Esophagus muscularis mucosa (tissue), 4 donors: ENCODE measurements at regions not wholly inside any gene's neighbourhood (a gene's known extent, or its start where the extent isn't known, plus 50 kb on each side); places are given as distances from the start of the nearest gene placed in this dataset.

Experiments
- DNase-seq: peaks from one replicate; pipeline ENCODE4 v3.0.0-alpha.2; 2017; ENCODE audit errors: extremely low spot score
- H3K27ac ChIP-seq, 4 donors: fragments of 200-600 bp; sonication (generic); replicated peaks in 1 of 4; 1 replicate in 3 of 4; 2 replicates in 1 of 4; pipeline ENCODE4 v1.5.1; 2016 to 2019; ENCODE audit warnings: mild to moderate bottlenecking in 1 of 4
- H3K27me3 ChIP-seq, 4 donors: fragments of 200-600 bp; sonication (generic); one replicate each; pipeline versions ENCODE4 v1.5.1 to v1.6.0; 2016 to 2019
- H3K36me3 ChIP-seq, 4 donors: fragments of 200-600 bp; sonication (generic); one replicate each; pipeline ENCODE4 v1.5.1; 2016 to 2019
- H3K4me1 ChIP-seq, 4 donors: fragments of 200-600 bp; sonication (generic); one replicate each; pipeline ENCODE4 v1.5.1; 2016 to 2019
- H3K4me3 ChIP-seq, 4 donors: fragments of 200-600 bp; sonication (generic); 1 replicate in 2 of 4; 2 replicates in 2 of 4; pipeline ENCODE4 v1.5.1; 2016 to 2019; ENCODE audit warnings: mild to moderate bottlenecking in 4 of 4, moderate library complexity in 1 of 4
- H3K9me3 ChIP-seq, 4 donors: fragments of 200-600 bp; sonication (generic); 1 replicate in 3 of 4; 2 replicates in 1 of 4; pipeline ENCODE4 v1.5.1; 2016 to 2019
- CTCF ChIP-seq, 3 experiments: fragments of 200-600 bp in 2 of 3; fragments of 450-650 bp in 1 of 3; sonication (generic) in 2 of 3; IDR thresholded peaks; one replicate each; pipeline ENCODE4 v1.5.1; 2017 to 2019; ENCODE audit warnings: antibody characterized with exemption in 3 of 3, mild to moderate bottlenecking in 2 of 3, moderate library complexity in 1 of 3
- EP300 ChIP-seq: sonication (generic); formaldehyde crosslinking; IDR thresholded peaks from one replicate; pipeline ENCODE4 v1.6.1; 2017; ENCODE audit warnings: antibody characterized with exemption
- POLR2A ChIP-seq: fragments of 450-650 bp; IDR thresholded peaks from one replicate; pipeline ENCODE4 v1.6.1; 2017; ENCODE audit warnings: antibody characterized with exemption, moderate library complexity, mild to moderate bottlenecking, low read depth
- POLR2AphosphoS5 ChIP-seq, 2 donors: sonication (generic); formaldehyde crosslinking; IDR thresholded peaks; one replicate each; pipeline ENCODE4 v1.6.1; 2017; ENCODE audit warnings: antibody characterized with exemption in 2 of 2
- WGBS: methylation state at CpG from one replicate; pipeline ENCODE4 v1.1.5; 2018; 5-methylcytosine and 5-hydroxymethylcytosine counted together
- intact Hi-C: fragments of 100-400 bp; cut with DNase I; formaldehyde crosslinking; loops from one replicate; pipeline ENCODE4 v1.15.1; 2023

DNA sequence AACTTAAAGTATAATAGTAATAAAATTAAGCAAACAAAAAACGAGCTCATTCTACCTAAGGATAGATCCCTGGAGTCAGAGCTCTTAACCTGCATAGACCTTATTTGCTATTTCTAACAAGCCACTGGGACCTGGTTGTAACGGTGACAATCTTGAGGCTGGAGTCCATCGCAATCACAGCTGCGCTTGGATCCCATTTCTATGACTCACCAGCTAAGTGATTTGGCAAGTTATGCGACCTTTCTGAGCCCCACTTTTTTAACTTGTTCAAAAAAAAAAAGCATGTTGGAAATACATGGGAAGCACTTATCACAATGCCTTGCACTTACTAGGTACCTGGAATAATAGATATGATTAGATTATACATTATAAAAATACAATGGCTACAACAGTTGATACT is 389.5 kb upstream of the CDH4 start:
- no peaks in the 10 kb centered on the region for H3K27me3 ChIP-seq
- no peak overlapping the region for H3K27ac ChIP-seq
- no peaks in the 10 kb centered on the region for H3K9me3 ChIP-seq
- H3K4me1 ChIP-seq = no peaks in the 10 kb centered on the region
- no peak for DNase-seq
- WGBS = 81% methylated on average over 5 of the region's 5 CpGs
- no peak overlapping the region for H3K4me3 ChIP-seq
- no peaks in the 10 kb centered on the region for H3K36me3 ChIP-seq
- intact Hi-C loops = no loop called here
- TF ChIP-seq EP300 (no peak), POLR2AphosphoS5 (IDR thresholded peaks at IDR 0.05) (no peak), CTCF (IDR thresholded peaks at IDR 0.05) (no peak), POLR2A (no peak)

- intact Hi-C loops = no loop called here
- no peaks in the 10 kb centered on the region for H3K4me1 ChIP-seq
- H3K27ac ChIP-seq = no peak overlapping the region
- no peaks in the 10 kb centered on the region for H3K36me3 ChIP-seq
- peaks cover 0 to 7% (median 0%) of the 10 kb centered on the region in 4 donors for H3K27me3 ChIP-seq
- 85% methylated on average over 3 of the region's 3 CpGs for WGBS
- H3K9me3 ChIP-seq = no peaks in the 10 kb centered on the region
- no peak for DNase-seq
- TF ChIP-seq CTCF (IDR thresholded peaks at IDR 0.05) (no peak), EP300 (no peak), POLR2AphosphoS5 (IDR thresholded peaks at IDR 0.05) (no peak), POLR2A (no peak)
- no peak overlapping the region for H3K4me3 ChIP-seq
These were observed 388.5 kb upstream of the CDH4 start for GRCh38 chr20:60863548-60863947.

DNA sequence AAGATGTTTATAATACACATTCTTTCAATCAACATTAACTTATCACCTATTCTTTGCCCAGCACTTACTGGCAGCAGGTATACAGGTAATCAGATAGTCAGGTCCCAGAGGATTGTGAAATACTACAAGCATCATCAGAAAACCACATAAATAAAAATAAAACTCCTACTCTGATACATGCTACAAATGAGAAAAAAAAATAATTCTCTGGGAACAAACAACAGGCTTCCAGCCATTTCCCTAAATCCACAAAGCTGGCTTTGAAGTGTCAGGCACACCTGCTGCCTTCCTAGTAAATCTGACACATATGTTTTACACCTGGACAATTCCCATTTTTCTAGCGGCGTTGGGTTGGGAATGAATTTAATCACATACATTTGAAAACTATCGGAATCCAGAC is 384.5 kb upstream of the CDH4 start:
- TF ChIP-seq POLR2A = no peak
- no peak for TF ChIP-seq POLR2AphosphoS5 (IDR thresholded peaks at IDR 0.05)
- no peak for TF ChIP-seq CTCF (IDR thresholded peaks at IDR 0.05)
- TF ChIP-seq EP300 = no peak
- no peak for DNase-seq
- Histone ChIP-seq H3K9me3 (no peaks in the 10 kb centered on the region), H3K27ac (no peak overlapping the region), H3K36me3 (no peaks in the 10 kb centered on the region), H3K4me1 (peaks cover 0 to 7% (median 3%) of the 10 kb centered on the region in 4 donors), H3K4me3 (no peak overlapping the region), H3K27me3 (peaks cover 0 to 11% (median 0%) of the 10 kb centered on the region in 4 donors)
- WGBS = 53% methylated on average over 3 of the region's 3 CpGs
- intact Hi-C loops = no loop called here

DNA sequence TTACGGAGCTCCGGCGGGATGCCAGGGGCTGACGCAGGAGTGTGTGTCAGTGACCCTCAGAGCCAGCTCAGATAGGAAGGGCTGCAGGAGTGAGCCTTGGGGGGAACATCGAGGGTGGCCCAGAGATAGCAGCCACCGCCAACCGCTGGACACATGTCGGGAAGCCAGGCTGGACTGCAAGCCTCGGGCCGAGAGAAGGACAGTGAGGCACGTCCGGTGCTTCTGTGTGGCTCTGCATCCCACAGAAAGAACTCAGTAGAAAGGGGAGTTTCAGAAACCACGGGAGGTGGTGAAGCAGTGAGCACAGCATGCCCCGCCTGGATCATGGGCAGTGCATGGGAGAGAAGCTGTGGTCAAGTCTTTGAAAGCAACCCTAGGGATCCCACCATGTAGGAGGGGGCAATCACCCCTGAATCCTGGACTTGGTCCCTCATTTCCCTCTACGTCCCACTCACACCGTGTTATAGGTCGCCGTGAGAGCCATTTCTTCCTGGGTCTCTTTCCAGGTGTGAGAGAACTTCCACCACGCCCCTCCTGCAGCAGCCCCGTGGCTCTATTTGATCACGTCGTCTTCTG is 383.7 kb upstream of the CDH4 start:
- Histone ChIP-seq H3K27ac (no peak overlapping the region), H3K4me1 (peaks cover 0 to 7% (median 3%) of the 10 kb centered on the region in 4 donors), H3K27me3 (peaks cover 0 to 11% (median 0%) of the 10 kb centered on the region in 4 donors), H3K36me3 (no peaks in the 10 kb centered on the region), H3K4me3 (no peak overlapping the region), H3K9me3 (no peaks in the 10 kb centered on the region)
- TF ChIP-seq CTCF (IDR thresholded peaks at IDR 0.05) (no peak), POLR2AphosphoS5 (IDR thresholded peaks at IDR 0.05) (no peak), POLR2A (no peak), EP300 (no peak)
- intact Hi-C loops = no loop called here
- no peak for DNase-seq
- WGBS = 85% methylated on average over 22 of the region's 22 CpGs

DNA sequence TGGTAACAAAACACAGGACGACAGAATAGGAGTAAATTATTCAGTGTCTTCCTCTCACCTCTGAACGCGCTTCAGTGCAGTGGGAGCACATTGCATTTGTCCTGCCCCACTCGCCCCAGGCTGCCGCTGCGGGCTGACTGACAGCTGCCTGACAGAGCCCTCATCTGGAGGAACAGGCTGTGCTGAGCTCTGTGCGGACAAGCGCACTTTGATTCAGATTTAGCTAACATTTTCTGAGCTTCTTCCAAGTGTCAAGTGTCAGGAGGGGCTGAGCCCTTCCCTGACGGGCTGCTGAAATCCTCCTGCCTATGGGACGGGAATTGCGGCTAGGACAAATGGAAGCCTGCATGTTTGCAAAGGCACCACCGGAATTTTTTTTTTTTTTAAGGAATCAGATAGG is 383.0 kb upstream of the CDH4 start:
- intact Hi-C loops = no loop called here
- 61% methylated on average over 12 of the region's 12 CpGs for WGBS
- TF ChIP-seq POLR2A = no peak
- no peak for TF ChIP-seq EP300
- TF ChIP-seq CTCF (IDR thresholded peaks at IDR 0.05) = no peak
- TF ChIP-seq POLR2AphosphoS5 (IDR thresholded peaks at IDR 0.05) = no peak

More for the DNA sequence above, 383.0 kb upstream of the CDH4 start:
- Histone ChIP-seq H3K36me3 (no peaks in the 10 kb centered on the region), H3K27ac (no peak overlapping the region), H3K9me3 (no peaks in the 10 kb centered on the region), H3K4me3 (no peak overlapping the region), H3K27me3 (peaks cover 0 to 11% (median 0%) of the 10 kb centered on the region in 4 donors), H3K4me1 (peaks cover 0 to 7% (median 3%) of the 10 kb centered on the region in 4 donors)
- DNase-seq = no peak
